Ureter (tissue), 1 donor: ENCODE measurements at regions not wholly inside any gene's neighbourhood (a gene's known extent, or its start where the extent isn't known, plus 50 kb on each side); places are given as distances from the start of the nearest gene placed in this dataset.

Experiments used
- DNase-seq: peaks from one replicate; pipeline ENCODE4 v3.0.0-alpha.2; 2020; ENCODE audit warnings: low spot score
- donor health status: DM: yes; HTN: yes; CAD: no.

- DNase-seq: no peak
These were observed 231.1 kb downstream of the ARAP2 start for GRCh38 chr4:36013206-36013605.
